Stimulated activated CD4-positive, alpha-beta T cell treated with anti-CD3 and anti-CD28 coated beads, TNF-alpha, amount 100 ng/mL, for 4 hours (primary cell): ENCODE measurements at regions not wholly inside any gene's neighbourhood (a gene's known extent, or its start where the extent isn't known, plus 50 kb on each side); places are given as distances from the start of the nearest gene placed in this dataset.
"Not testable (repeated sequence)": the region's sequence is repeated elsewhere in the genome, so short reads cannot be mapped to it uniquely, and the experiment has no call there.

Experiments
- DNase-seq, 3 experiments: peaks; one replicate each; pipeline ENCODE4 v3.0.0-alpha.2; 2020; ENCODE audit warnings: low read depth in 3 of 3

GRCh38 chr1:196366-196765 is 255.1 kb downstream of the OR4F29 start:
- DNase-seq = not testable (repeated sequence)

GRCh38 chr1:191296-192049 is 260.0 kb downstream of the OR4F29 start:
- not testable (repeated sequence) for DNase-seq

- DNase-seq = not testable (repeated sequence)
These were observed 260.8 kb downstream of the OR4F29 start for GRCh38 chr1:190678-191077.

GRCh38 chr1:189915-190314 is 261.6 kb downstream of the OR4F29 start:
- DNase-seq = not testable (repeated sequence)

GRCh38 chr1:189270-189669 is 262.2 kb downstream of the OR4F29 start:
- not testable (repeated sequence) for DNase-seq

GRCh38 chr1:187298-187697 is 264.2 kb downstream of the OR4F29 start:
- not testable (repeated sequence) for DNase-seq

GRCh38 chr1:186691-187131 is 264.8 kb downstream of the OR4F29 start:
- DNase-seq = not testable (repeated sequence)

GRCh38 chr1:186223-186622 is 265.3 kb downstream of the OR4F29 start:
- DNase-seq = not testable (repeated sequence)

- not testable (repeated sequence) for DNase-seq
These were observed 266.0 kb downstream of the OR4F29 start for GRCh38 chr1:185526-185925.

- DNase-seq = not testable (repeated sequence)
These were observed 267.2 kb downstream of the OR4F29 start for GRCh38 chr1:184336-184686.

- not testable (repeated sequence) for DNase-seq
These were observed 267.7 kb downstream of the OR4F29 start for GRCh38 chr1:183620-184335.

- DNase-seq = not testable (repeated sequence)
These were observed 268.4 kb downstream of the OR4F29 start for GRCh38 chr1:183081-183480.

GRCh38 chr1:182631-183030 is 268.8 kb downstream of the OR4F29 start:
- not testable (repeated sequence) for DNase-seq

- peak in 2 of 3 experiments; percentile 15 to 23 for DNase-seq
These were observed 269.9 kb downstream of the OR4F29 start for GRCh38 chr1:181247-182216.

- DNase-seq = not testable (repeated sequence)
These were observed 270.7 kb downstream of the OR4F29 start for GRCh38 chr1:180749-181205.

GRCh38 chr1:138842-139241 is 312.6 kb downstream of the OR4F29 start:
- not testable (repeated sequence) for DNase-seq

- not testable (repeated sequence) for DNase-seq
These were observed 313.8 kb downstream of the OR4F29 start for GRCh38 chr1:137664-138063.

GRCh38 chr1:136344-136932 is 315.0 kb downstream of the OR4F29 start:
- not testable (repeated sequence) for DNase-seq

GRCh38 chr1:134936-135335 is 316.5 kb downstream of the OR4F29 start:
- DNase-seq = not testable (repeated sequence)

GRCh38 chr1:118440-118839 is 333.0 kb downstream of the OR4F29 start:
- not testable (repeated sequence) for DNase-seq

GRCh38 chr1:115534-115933 is 335.9 kb downstream of the OR4F29 start:
- not testable (repeated sequence) for DNase-seq
